ENCODE measurements at regions not wholly inside any gene's neighbourhood (a gene's known extent, or its start where the extent isn't known, plus 50 kb on each side); places are given as distances from the start of the nearest gene placed in this dataset.

GRCh38 chrX:39580043-39580442, 517.7 kb downstream of the BCOR start (continued):
- TF ChIP-seq ZBTB49 (CRISPR knock-in tag; IDR thresholded peaks at IDR 0.05; ENCODE audit: borderline replicate concordance) (no peak), VEZF1 (CRISPR knock-in tag; IDR thresholded peaks at IDR 0.05) (no peak), SPI1 (IDR thresholded peaks at IDR 0.05; ENCODE audit: borderline replicate concordance, low read depth, low read length) (no peak), FOXP4 (CRISPR knock-in tag; IDR thresholded peaks at IDR 0.05; ENCODE audit: borderline replicate concordance) (no peak), TAF1 (IDR thresholded peaks at IDR 0.05; ENCODE audit: control insufficient read depth, extremely low read depth, insufficient read depth, low read length, severe bottlenecking) (no peak)
